ENCODE measurements at regions not wholly inside any gene's neighbourhood (a gene's known extent, or its start where the extent isn't known, plus 50 kb on each side); places are given as distances from the start of the nearest gene placed in this dataset.

GRCh38 chr2:139080244-139080643 lies 300.1 kb upstream of the NXPH2 start:
- TF ChIP-seq CTCF (IDR thresholded peaks at IDR 0.05; ENCODE audit: low read depth, low read length): no peak
- TF ChIP-seq EZH2phosphoT487 (IDR thresholded peaks at IDR 0.05; ENCODE audit: low read depth): no peak

Measured in OCI-LY3 (cell line).